ENCODE measurements at regions not wholly inside any gene's neighbourhood (a gene's known extent, or its start where the extent isn't known, plus 50 kb on each side); places are given as distances from the start of the nearest gene placed in this dataset.

GRCh38 chr1:218869276-218869675, 304.4 kb upstream of the LYPLAL1 start:
- DNase-seq (ENCODE audit: low read depth) = no peak
- TF ChIP-seq, protein P1, sequence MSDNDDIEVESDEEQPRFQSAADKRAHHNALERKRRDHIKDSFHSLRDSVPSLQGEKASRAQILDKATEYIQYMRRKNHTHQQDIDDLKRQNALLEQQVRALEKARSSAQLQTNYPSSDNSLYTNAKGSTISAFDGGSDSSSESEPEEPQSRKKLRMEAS (IDR thresholded peaks at IDR 0.05; ENCODE audit: low read depth, low read length) = no peak
- TF ChIP-seq CTCF (IDR thresholded peaks at IDR 0.05; ENCODE audit: low read depth, low read length) (no peak), MYC (IDR thresholded peaks at IDR 0.05; ENCODE audit: low read depth, low read length) (no peak)
- H3K4me3 ChIP-seq (ENCODE audit: low read depth, low read length) = no peak overlapping the region

DNA sequence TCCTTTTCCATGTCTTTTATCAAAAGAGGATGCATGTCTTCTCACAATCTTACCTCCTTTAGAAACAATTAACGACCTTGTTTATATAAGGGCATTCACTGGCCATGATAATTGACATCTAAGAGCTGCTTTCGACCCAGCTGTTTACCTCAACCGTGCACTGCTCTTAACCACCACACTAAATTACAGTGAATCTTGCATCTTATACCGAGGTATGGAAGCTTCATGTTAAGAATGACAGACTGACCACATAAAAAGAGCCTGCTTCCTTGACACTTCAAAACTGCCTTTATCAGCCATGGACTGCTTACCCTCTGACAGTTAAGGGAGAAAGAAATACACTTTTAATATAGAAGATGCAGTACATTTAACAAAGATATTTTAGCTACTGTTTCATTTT, 301.7 kb upstream of the LYPLAL1 start:
- TF ChIP-seq MYC (IDR thresholded peaks at IDR 0.05; ENCODE audit: low read depth, low read length) = no peak
- TF ChIP-seq, protein P1 (IDR thresholded peaks at IDR 0.05; ENCODE audit: low read depth, low read length) = no peak
- no peak for TF ChIP-seq CTCF (IDR thresholded peaks at IDR 0.05; ENCODE audit: low read depth, low read length)
- TF ChIP-seq POLR2A (IDR thresholded peaks at IDR 0.05; ENCODE audit: extremely low read depth, insufficient read length) = no peak
- no peak overlapping the region for H3K4me3 ChIP-seq (ENCODE audit: low read depth, low read length)
- DNase-seq (ENCODE audit: low read depth) = no peak

DNA sequence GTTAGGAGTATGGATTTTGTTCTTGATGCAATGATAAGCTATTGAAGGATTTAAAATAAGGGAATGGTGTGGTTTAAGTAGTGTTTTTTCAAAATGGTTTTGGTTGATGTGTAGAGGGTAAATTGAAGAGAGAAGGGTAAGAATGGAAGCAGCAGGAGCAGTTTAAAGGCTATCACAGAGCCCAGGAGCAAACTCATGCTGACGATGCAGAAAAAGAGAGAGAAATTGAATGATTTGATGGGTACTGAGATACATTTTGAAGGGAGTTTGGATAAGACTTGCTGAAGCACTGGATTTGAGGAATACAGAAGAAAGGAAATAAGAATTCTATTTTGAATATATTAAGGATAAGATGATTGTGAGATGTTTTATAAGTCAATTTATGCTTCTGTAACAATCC, 300.8 kb upstream of the LYPLAL1 start:
- TF ChIP-seq POLR2A (IDR thresholded peaks at IDR 0.05; ENCODE audit: extremely low read depth, insufficient read length) (no peak), CTCF (IDR thresholded peaks at IDR 0.05; ENCODE audit: low read depth, low read length) (no peak), MYC (IDR thresholded peaks at IDR 0.05; ENCODE audit: low read depth, low read length) (no peak)
- TF ChIP-seq, protein P1 (IDR thresholded peaks at IDR 0.05; ENCODE audit: low read depth, low read length) = no peak
- DNase-seq (ENCODE audit: low read depth) = no peak
- no peak overlapping the region for H3K4me3 ChIP-seq (ENCODE audit: low read depth, low read length)

DNA sequence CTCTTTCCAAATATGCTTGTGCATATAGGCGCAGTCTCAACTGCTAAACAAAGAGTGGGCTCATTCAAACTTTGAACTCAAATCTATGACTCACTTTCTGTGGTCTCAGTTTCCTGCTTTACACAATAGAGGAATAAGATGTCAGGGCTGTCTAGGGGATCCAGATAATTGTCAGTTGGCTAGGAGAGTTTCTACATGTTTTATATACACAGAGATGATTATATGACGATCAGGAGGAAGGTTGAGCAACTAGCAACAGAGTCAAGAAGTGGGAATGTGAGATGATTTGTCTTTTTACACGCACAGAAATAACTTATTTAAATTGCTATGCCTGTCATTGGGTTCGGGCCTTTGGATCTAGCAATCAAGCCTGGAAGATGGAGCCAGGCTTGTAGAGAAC, 299.4 kb upstream of the LYPLAL1 start:
- no peak overlapping the region for H3K4me3 ChIP-seq (ENCODE audit: low read depth, low read length)
- peak; percentile 95 for DNase-seq (ENCODE audit: low read depth)
- peak; percentile 48 for TF ChIP-seq MYC (IDR thresholded peaks at IDR 0.05; ENCODE audit: low read depth, low read length)
- TF ChIP-seq, protein P1 (IDR thresholded peaks at IDR 0.05; ENCODE audit: low read depth, low read length) = no peak
- TF ChIP-seq POLR2A (IDR thresholded peaks at IDR 0.05; ENCODE audit: extremely low read depth, insufficient read length) = no peak
- TF ChIP-seq CTCF (IDR thresholded peaks at IDR 0.05; ENCODE audit: low read depth, low read length) = no peak

DNA sequence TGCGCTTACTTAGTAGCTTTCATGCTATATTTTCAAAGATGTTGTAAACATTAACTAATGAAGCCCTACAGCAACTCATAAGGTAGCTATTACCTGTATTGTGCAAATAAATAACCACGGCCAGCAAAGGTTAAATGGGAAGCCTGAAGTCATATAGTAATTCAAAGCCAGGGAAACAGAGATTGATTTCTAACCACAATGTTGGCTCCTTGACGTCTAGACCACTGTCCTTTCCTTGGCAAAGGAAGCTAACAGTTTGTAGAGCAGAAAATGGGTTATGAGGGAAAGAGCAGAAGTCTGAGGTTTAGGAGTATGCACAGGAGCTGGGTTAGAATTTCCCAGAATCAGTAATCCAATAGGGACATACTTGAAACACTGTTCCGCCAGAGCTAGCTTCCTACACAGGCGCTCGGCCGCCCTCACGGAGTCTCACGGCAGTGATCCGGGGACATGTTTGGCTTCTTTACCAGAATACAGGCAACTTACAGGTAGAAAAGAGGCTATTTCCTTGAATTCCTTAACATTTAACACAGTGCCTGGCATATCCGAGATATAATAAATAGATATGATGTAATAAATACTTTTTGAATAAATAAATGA, 298.8 kb upstream of the LYPLAL1 start:
- TF ChIP-seq, protein P1 (IDR thresholded peaks at IDR 0.05; ENCODE audit: low read depth, low read length) = no peak
- no peak for TF ChIP-seq POLR2A (IDR thresholded peaks at IDR 0.05; ENCODE audit: extremely low read depth, insufficient read length)
- TF ChIP-seq CTCF (IDR thresholded peaks at IDR 0.05; ENCODE audit: low read depth, low read length) = no peak
- TF ChIP-seq MYC (IDR thresholded peaks at IDR 0.05; ENCODE audit: low read depth, low read length) = no peak
- H3K4me3 ChIP-seq (ENCODE audit: low read depth, low read length) = no peak overlapping the region
- no peak for DNase-seq (ENCODE audit: low read depth)

All from NB4 (cell line).